HG03571 (cell line): ENCODE measurements at regions not wholly inside any gene's neighbourhood (a gene's known extent, or its start where the extent isn't known, plus 50 kb on each side); places are given as distances from the start of the nearest gene placed in this dataset.
A peak's percentile ranks its signal among the peaks of the same experiment; 100 is the strongest.

Experiments used
- ATAC-seq: cut with Tn5 transposase; IDR thresholded peaks from one replicate; pipeline ENCODE4 v1.9.1; 2021; ENCODE audit not compliant: unreplicated experiment

GRCh38 chr14:76950055-76951020 is 78.2 kb downstream of the IRF2BPL start:
- no peak for ATAC-seq

- no peak for ATAC-seq
Observed at GRCh38 chr14:76948976-76949375, 79.5 kb downstream of the IRF2BPL start.

GRCh38 chr14:76948213-76948947 is 80.1 kb downstream of the IRF2BPL start:
- no peak for ATAC-seq

- ATAC-seq: no peak
Observed at GRCh38 chr14:76947838-76948184, 80.7 kb downstream of the IRF2BPL start.

- ATAC-seq: peak; percentile 73
Observed at GRCh38 chr14:76947078-76947837, 81.2 kb downstream of the IRF2BPL start.

- no peak for ATAC-seq
Observed at GRCh38 chr14:76946753-76947077, 81.8 kb downstream of the IRF2BPL start.

GRCh38 chr14:76943072-76943471 is 85.4 kb downstream of the IRF2BPL start:
- no peak for ATAC-seq

GRCh38 chr14:76941946-76942805 is 86.3 kb downstream of the IRF2BPL start:
- no peak for ATAC-seq

GRCh38 chr14:76941544-76941943 is 87.0 kb downstream of the IRF2BPL start:
- no peak for ATAC-seq

GRCh38 chr14:76940021-76940760 is 88.3 kb downstream of the IRF2BPL start:
- ATAC-seq: no peak

- ATAC-seq: no peak
Observed at GRCh38 chr14:76939015-76939742, 89.3 kb downstream of the IRF2BPL start.

- no peak for ATAC-seq
Observed at GRCh38 chr14:76938092-76938500, 90.4 kb downstream of the IRF2BPL start.

GRCh38 chr14:76937181-76938091 is 91.1 kb downstream of the IRF2BPL start:
- no peak for ATAC-seq

- ATAC-seq: no peak
Observed at GRCh38 chr14:76936483-76936882, 92.0 kb downstream of the IRF2BPL start.

GRCh38 chr14:76933515-76933914 is 95.0 kb downstream of the IRF2BPL start:
- ATAC-seq: no peak

GRCh38 chr14:76931631-76932402 is 96.7 kb downstream of the IRF2BPL start:
- no peak for ATAC-seq

- ATAC-seq: no peak
Observed at GRCh38 chr14:76930549-76930948, 98.0 kb downstream of the IRF2BPL start.
